ENCODE measurements at regions not wholly inside any gene's neighbourhood (a gene's known extent, or its start where the extent isn't known, plus 50 kb on each side); places are given as distances from the start of the nearest gene placed in this dataset.

GRCh38 chr9:78938821-78939220 lies 632.9 kb upstream of the TLE4 start:
- DNase-seq, result no peak
- POLR2A ChIA-PET, result no interaction called here
- H3K4me1 Mint-ChIP-seq, result no peaks in the 10 kb centered on the region

GRCh38 chr9:78939311-78940065 lies 632.3 kb upstream of the TLE4 start:
- DNase-seq (no peak), ATAC-seq (no peak)
- POLR2A ChIA-PET, result no interaction called here
- intact Hi-C loops (cut with DNase I, micrococcal nuclease), result loop anchor here in 1 of 2 experiments (10.0 kb wide), 1 partner anchor 45 kb away; no protein-coding TSS in a partner anchor
- Mint-ChIP-seq H3K9me3 (ENCODE audit: low read depth) (no peaks in the 10 kb centered on the region), H3K4me3 (no peak overlapping the region), H3K27ac (no peak overlapping the region), H3K36me3 (ENCODE audit: low read depth) (no peaks in the 10 kb centered on the region), H3K4me1 (no peaks in the 10 kb centered on the region), H3K27me3 (no peaks in the 10 kb centered on the region)
- CTCF ChIA-PET, result no interaction called here

More at GRCh38 chr9:78938821-78939220, 632.9 kb upstream of the TLE4 start:
- intact Hi-C loops (cut with DNase I, micrococcal nuclease), result loop anchor here in 1 of 2 experiments (10.0 kb wide), 1 partner anchor 46 kb away; no protein-coding TSS in a partner anchor
- no peaks in the 10 kb centered on the region for H3K9me3 Mint-ChIP-seq (ENCODE audit: low read depth)
- ATAC-seq, result no peak
- H3K4me3 Mint-ChIP-seq, result no peak overlapping the region
- H3K36me3 Mint-ChIP-seq (ENCODE audit: low read depth), result no peaks in the 10 kb centered on the region
- CTCF ChIA-PET, result no interaction called here
- no peak overlapping the region for H3K27ac Mint-ChIP-seq
- H3K27me3 Mint-ChIP-seq, result no peaks in the 10 kb centered on the region

GRCh38 chr9:78940121-78940855 lies 631.5 kb upstream of the TLE4 start:
- DNase-seq, result no peak
- Mint-ChIP-seq H3K36me3 (ENCODE audit: low read depth) (no peaks in the 10 kb centered on the region), H3K4me3 (no peak overlapping the region), H3K9me3 (ENCODE audit: low read depth) (no peaks in the 10 kb centered on the region), H3K27ac (no peak overlapping the region), H3K4me1 (no peaks in the 10 kb centered on the region), H3K27me3 (no peaks in the 10 kb centered on the region)
- ChIA-PET CTCF (no interaction called here), POLR2A (no interaction called here)
- ATAC-seq, result no peak
- intact Hi-C loops (cut with DNase I, micrococcal nuclease), result no loop called here

GRCh38 chr9:78954286-78954685 lies 617.5 kb upstream of the TLE4 start:
- intact Hi-C loops (cut with DNase I, micrococcal nuclease), result no loop called here
- H3K9me3 Mint-ChIP-seq (ENCODE audit: low read depth), result peaks cover 8% of the 10 kb centered on the region

GRCh38 chr9:78958892-78959291 lies 612.9 kb upstream of the TLE4 start:
- H3K4me1 Mint-ChIP-seq, result no peaks in the 10 kb centered on the region
- CTCF ChIA-PET, result no interaction called here
- no peak for DNase-seq
- no peaks in the 10 kb centered on the region for H3K27me3 Mint-ChIP-seq
- ATAC-seq, result no peak
- no peaks in the 10 kb centered on the region for H3K36me3 Mint-ChIP-seq (ENCODE audit: low read depth)
- no peak overlapping the region for H3K27ac Mint-ChIP-seq
- H3K4me3 Mint-ChIP-seq, result no peak overlapping the region
- POLR2A ChIA-PET, result no interaction called here
- intact Hi-C loops (cut with DNase I, micrococcal nuclease), result no loop called here
- peaks cover 10% of the 10 kb centered on the region for H3K9me3 Mint-ChIP-seq (ENCODE audit: low read depth)

More at GRCh38 chr9:78954286-78954685, 617.5 kb upstream of the TLE4 start:
- DNase-seq, result no peak
- ChIA-PET POLR2A (no interaction called here), CTCF (no interaction called here)
- no peaks in the 10 kb centered on the region for H3K27me3 Mint-ChIP-seq
- H3K36me3 Mint-ChIP-seq (ENCODE audit: low read depth), result no peaks in the 10 kb centered on the region
- ATAC-seq, result no peak
- H3K27ac Mint-ChIP-seq, result no peak overlapping the region
- no peak overlapping the region for H3K4me3 Mint-ChIP-seq
- no peaks in the 10 kb centered on the region for H3K4me1 Mint-ChIP-seq

GRCh38 chr9:78962156-78962555 lies 609.6 kb upstream of the TLE4 start:
- Mint-ChIP-seq H3K27me3 (no peaks in the 10 kb centered on the region), H3K9me3 (ENCODE audit: low read depth) (peaks cover 10% of the 10 kb centered on the region), H3K4me3 (no peak overlapping the region), H3K36me3 (ENCODE audit: low read depth) (no peaks in the 10 kb centered on the region), H3K27ac (no peak overlapping the region), H3K4me1 (no peaks in the 10 kb centered on the region)
- ChIA-PET CTCF (no interaction called here), POLR2A (no interaction called here)
- no peak for ATAC-seq
- intact Hi-C loops (cut with DNase I, micrococcal nuclease), result no loop called here
- no peak for DNase-seq

GRCh38 chr9:78963911-78964310 lies 607.9 kb upstream of the TLE4 start:
- Mint-ChIP-seq H3K36me3 (ENCODE audit: low read depth) (no peaks in the 10 kb centered on the region), H3K27ac (no peak overlapping the region), H3K27me3 (no peaks in the 10 kb centered on the region), H3K4me1 (no peaks in the 10 kb centered on the region), H3K9me3 (ENCODE audit: low read depth) (peaks cover 4% of the 10 kb centered on the region), H3K4me3 (no peak overlapping the region)
- ATAC-seq, result no peak
- intact Hi-C loops (cut with DNase I, micrococcal nuclease), result no loop called here
- DNase-seq, result no peak
- ChIA-PET POLR2A (no interaction called here), CTCF (no interaction called here)

GRCh38 chr9:78967596-78968217 lies 604.1 kb upstream of the TLE4 start:
- Mint-ChIP-seq H3K27ac (no peak overlapping the region), H3K4me1 (no peaks in the 10 kb centered on the region)
- intact Hi-C loops (cut with DNase I, micrococcal nuclease), result no loop called here

GRCh38 chr9:78970375-78970774 lies 601.4 kb upstream of the TLE4 start:
- Mint-ChIP-seq H3K27ac (no peak overlapping the region), H3K4me3 (no peak overlapping the region), H3K36me3 (ENCODE audit: low read depth) (no peaks in the 10 kb centered on the region), H3K27me3 (peaks cover 2% of the 10 kb centered on the region), H3K4me1 (no peaks in the 10 kb centered on the region), H3K9me3 (ENCODE audit: low read depth) (no peaks in the 10 kb centered on the region)
- POLR2A ChIA-PET, result interaction anchor here (0.6 kb wide), 1 partner anchor 218 kb away, joined by 3 read pairs; no protein-coding TSS in a partner anchor
- ATAC-seq, result no peak
- DNase-seq, result no peak
- intact Hi-C loops (cut with DNase I, micrococcal nuclease), result no loop called here
- CTCF ChIA-PET, result no interaction called here

More at GRCh38 chr9:78967596-78968217, 604.1 kb upstream of the TLE4 start:
- H3K36me3 Mint-ChIP-seq (ENCODE audit: low read depth), result no peaks in the 10 kb centered on the region
- H3K27me3 Mint-ChIP-seq, result peaks cover 2% of the 10 kb centered on the region
- ChIA-PET CTCF (interaction anchor here (0.7 kb wide), 1 partner anchor 21 kb away, joined by 3 read pairs; no protein-coding TSS in a partner anchor), POLR2A (no interaction called here)
- DNase-seq (no peak), ATAC-seq (no peak)
- no peaks in the 10 kb centered on the region for H3K9me3 Mint-ChIP-seq (ENCODE audit: low read depth)
- no peak overlapping the region for H3K4me3 Mint-ChIP-seq

GRCh38 chr9:78971540-78971939 lies 600.2 kb upstream of the TLE4 start:
- Mint-ChIP-seq H3K27me3 (peaks cover 2% of the 10 kb centered on the region), H3K27ac (no peak overlapping the region), H3K4me3 (no peak overlapping the region), H3K4me1 (no peaks in the 10 kb centered on the region), H3K36me3 (ENCODE audit: low read depth) (no peaks in the 10 kb centered on the region), H3K9me3 (ENCODE audit: low read depth) (no peaks in the 10 kb centered on the region)
- CTCF ChIA-PET, result no interaction called here
- POLR2A ChIA-PET, result no interaction called here
- intact Hi-C loops (cut with DNase I, micrococcal nuclease), result no loop called here
- ATAC-seq (no peak), DNase-seq (no peak)

- Mint-ChIP-seq H3K9me3 (ENCODE audit: low read depth) (no peaks in the 10 kb centered on the region), H3K4me3 (no peak overlapping the region), H3K36me3 (ENCODE audit: low read depth) (no peaks in the 10 kb centered on the region), H3K27me3 (peaks cover 2% of the 10 kb centered on the region), H3K4me1 (no peaks in the 10 kb centered on the region), H3K27ac (no peak overlapping the region)
- CTCF ChIA-PET, result no interaction called here
- intact Hi-C loops (cut with DNase I, micrococcal nuclease), result no loop called here
- DNase-seq, result no peak
- POLR2A ChIA-PET, result no interaction called here
- ATAC-seq, result no peak
Observed at GRCh38 chr9:78972303-78972999, 599.3 kb upstream of the TLE4 start.
